Gastroesophageal sphincter (tissue), 4 donors: ENCODE measurements at regions not wholly inside any gene's neighbourhood (a gene's known extent, or its start where the extent isn't known, plus 50 kb on each side); places are given as distances from the start of the nearest gene placed in this dataset.

Experiments used
- ATAC-seq: fragments of 150-250 bp; one replicate; pipeline ENCODE4 v1.9.1; 2016; ENCODE audit warnings: mild to moderate bottlenecking, moderate library complexity
- H3K27ac ChIP-seq, 4 donors: fragments of 200-600 bp; sonication (generic) in 3 of 4; 1 replicate in 3 of 4; 2 replicates in 1 of 4; pipeline ENCODE4 v1.5.1; 2016 to 2019
- H3K27me3 ChIP-seq: fragments of 200-600 bp; sonication (generic); one replicate; pipeline ENCODE4 v1.5.1; 2019
- H3K36me3 ChIP-seq, 2 donors: fragments of 200-600 bp; sonication (generic); one replicate each; pipeline ENCODE4 v1.5.1; 2019; ENCODE audit warnings: control low read depth in 1 of 2
- H3K4me1 ChIP-seq, 3 donors: fragments of 200-600 bp; sonication (generic); 1 replicate in 2 of 3; 2 replicates in 1 of 3; pipeline ENCODE4 v1.5.1; 2016 to 2019; ENCODE audit warnings: control low read depth in 2 of 3
- H3K4me3 ChIP-seq, 2 donors: fragments of 200-600 bp; sonication (generic); one replicate each; pipeline ENCODE4 v1.5.1; 2019; ENCODE audit warnings: mild to moderate bottlenecking in 1 of 2, moderate library complexity in 1 of 2
- H3K9me3 ChIP-seq, 3 donors: fragments of 200-600 bp; sonication (generic); one replicate each; pipeline ENCODE4 v1.5.1; 2017 to 2019; ENCODE audit warnings: control low read depth in 2 of 3
- CTCF ChIP-seq, 4 experiments: fragments of 200-600 bp in 2 of 4; fragments of 450-650 bp in 2 of 4; sonication (generic) in 1 of 4; IDR thresholded peaks; one replicate each; pipeline ENCODE4 v1.5.1; 2017 to 2019; ENCODE audit warnings: antibody characterized with exemption in 4 of 4, mild to moderate bottlenecking in 2 of 4, moderate library complexity in 2 of 4
- EP300 ChIP-seq: sonication (generic); formaldehyde crosslinking; IDR thresholded peaks from one replicate; pipeline ENCODE4 v1.6.1; 2017; ENCODE audit warnings: antibody characterized with exemption, mild to moderate bottlenecking
- POLR2A ChIP-seq, 2 donors: fragments of 450-650 bp; IDR thresholded peaks; one replicate each; pipeline ENCODE4 v1.6.1; 2017; ENCODE audit warnings: antibody characterized with exemption in 2 of 2, mild to moderate bottlenecking in 2 of 2, moderate library complexity in 1 of 2
- POLR2AphosphoS5 ChIP-seq: sonication (generic); formaldehyde crosslinking; IDR thresholded peaks from one replicate; pipeline ENCODE4 v1.6.1; 2017; ENCODE audit warnings: antibody characterized with exemption
- WGBS, 2 donors: methylation state at CpG; one replicate each; pipeline ENCODE4 v1.1.5; 2018; ENCODE audit warnings: low coverage in 1 of 2; 5-methylcytosine and 5-hydroxymethylcytosine counted together

- no peak overlapping the region for H3K27ac ChIP-seq
- H3K4me1 ChIP-seq = no peaks in the 10 kb centered on the region
- H3K27me3 ChIP-seq = no peaks in the 10 kb centered on the region
- no peak for TF ChIP-seq POLR2AphosphoS5
- TF ChIP-seq EP300 = no peak
- TF ChIP-seq POLR2A (IDR thresholded peaks at IDR 0.05) = no peak
- TF ChIP-seq CTCF (IDR thresholded peaks at IDR 0.05) = no peak
- 41 to 57% methylated on average over 6 to 7 of the region's 7 CpGs for WGBS, 2 donors
- H3K9me3 ChIP-seq = no peaks in the 10 kb centered on the region
- H3K36me3 ChIP-seq = no peaks in the 10 kb centered on the region
- no peak for ATAC-seq
- no peak overlapping the region for H3K4me3 ChIP-seq
Observed at GRCh38 chr10:52652431-52653262, 119.9 kb downstream of the MBL2 start.

- Histone ChIP-seq H3K9me3 (no peaks in the 10 kb centered on the region), H3K4me1 (no peaks in the 10 kb centered on the region), H3K4me3 (no peak overlapping the region), H3K36me3 (no peaks in the 10 kb centered on the region), H3K27ac (no peak overlapping the region), H3K27me3 (no peaks in the 10 kb centered on the region)
- TF ChIP-seq CTCF (IDR thresholded peaks at IDR 0.05) (no peak), POLR2AphosphoS5 (no peak), POLR2A (IDR thresholded peaks at IDR 0.05) (no peak), EP300 (no peak)
- no peak for ATAC-seq
- WGBS, 2 donors = 56 to 81% methylated on average over 2 to 5 of the region's 5 CpGs
Observed at GRCh38 chr10:52653263-52653909, 119.2 kb downstream of the MBL2 start.

GRCh38 chr10:52654201-52654600, 118.4 kb downstream of the MBL2 start:
- Histone ChIP-seq H3K9me3 (no peaks in the 10 kb centered on the region), H3K27me3 (no peaks in the 10 kb centered on the region), H3K36me3 (no peaks in the 10 kb centered on the region), H3K4me1 (no peaks in the 10 kb centered on the region), H3K27ac (no peak overlapping the region), H3K4me3 (no peak overlapping the region)
- TF ChIP-seq CTCF (IDR thresholded peaks at IDR 0.05) (no peak), POLR2AphosphoS5 (no peak), EP300 (no peak), POLR2A (IDR thresholded peaks at IDR 0.05) (no peak)
- 57 to 80% methylated on average over 1 to 2 of the region's 2 CpGs for WGBS, 2 donors
- no peak for ATAC-seq

- no peak for ATAC-seq
- no peaks in the 10 kb centered on the region for H3K9me3 ChIP-seq
- H3K27ac ChIP-seq = no peak overlapping the region
- TF ChIP-seq EP300 (no peak), POLR2A (IDR thresholded peaks at IDR 0.05) (no peak), POLR2AphosphoS5 (no peak), CTCF (IDR thresholded peaks at IDR 0.05) (no peak)
- H3K4me3 ChIP-seq = no peak overlapping the region
- 46 to 58% methylated on average over 3 of the region's 3 CpGs for WGBS, 2 donors
- H3K4me1 ChIP-seq = no peaks in the 10 kb centered on the region
- no peaks in the 10 kb centered on the region for H3K27me3 ChIP-seq
- no peaks in the 10 kb centered on the region for H3K36me3 ChIP-seq
Observed at GRCh38 chr10:52658112-52658511, 114.5 kb downstream of the MBL2 start.

- ATAC-seq = no peak
- Histone ChIP-seq H3K36me3 (no peaks in the 10 kb centered on the region), H3K9me3 (no peaks in the 10 kb centered on the region), H3K27me3 (no peaks in the 10 kb centered on the region), H3K4me3 (no peak overlapping the region), H3K4me1 (no peaks in the 10 kb centered on the region), H3K27ac (no peak overlapping the region)
- WGBS, 2 donors = 47 to 67% methylated on average over 1 of the region's 1 CpG
- TF ChIP-seq CTCF (IDR thresholded peaks at IDR 0.05) (no peak), POLR2A (IDR thresholded peaks at IDR 0.05) (no peak), POLR2AphosphoS5 (no peak), EP300 (no peak)
Observed at GRCh38 chr10:52659085-52659484, 113.5 kb downstream of the MBL2 start.
